ENCODE measurements at regions not wholly inside any gene's neighbourhood (a gene's known extent, or its start where the extent isn't known, plus 50 kb on each side); places are given as distances from the start of the nearest gene placed in this dataset.
"Not testable (repeated sequence)": the region's sequence is repeated elsewhere in the genome, so short reads cannot be mapped to it uniquely, and the experiment has no call there.

DNA sequence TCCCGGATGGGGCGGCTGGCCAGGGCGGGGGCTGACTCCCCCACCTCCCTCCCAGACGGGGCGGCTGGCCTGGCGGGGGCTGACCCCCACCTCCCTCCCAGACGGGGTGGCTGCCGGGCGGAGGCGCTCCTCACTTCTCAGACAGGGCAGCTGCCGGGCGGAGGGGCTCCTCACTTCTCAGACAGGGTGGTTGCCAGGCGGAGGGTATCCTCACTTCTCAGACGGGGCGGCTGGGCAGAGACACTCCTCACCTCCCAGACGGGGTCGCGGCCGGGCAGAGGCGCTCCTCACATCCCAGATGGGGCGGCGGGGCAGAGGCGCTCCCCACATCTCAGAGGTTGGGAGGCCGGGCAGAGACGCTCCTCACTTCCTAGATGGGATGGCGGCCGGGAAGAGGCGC lies 362.3 kb upstream of the CASK start:
- TF ChIP-seq, protein P1, sequence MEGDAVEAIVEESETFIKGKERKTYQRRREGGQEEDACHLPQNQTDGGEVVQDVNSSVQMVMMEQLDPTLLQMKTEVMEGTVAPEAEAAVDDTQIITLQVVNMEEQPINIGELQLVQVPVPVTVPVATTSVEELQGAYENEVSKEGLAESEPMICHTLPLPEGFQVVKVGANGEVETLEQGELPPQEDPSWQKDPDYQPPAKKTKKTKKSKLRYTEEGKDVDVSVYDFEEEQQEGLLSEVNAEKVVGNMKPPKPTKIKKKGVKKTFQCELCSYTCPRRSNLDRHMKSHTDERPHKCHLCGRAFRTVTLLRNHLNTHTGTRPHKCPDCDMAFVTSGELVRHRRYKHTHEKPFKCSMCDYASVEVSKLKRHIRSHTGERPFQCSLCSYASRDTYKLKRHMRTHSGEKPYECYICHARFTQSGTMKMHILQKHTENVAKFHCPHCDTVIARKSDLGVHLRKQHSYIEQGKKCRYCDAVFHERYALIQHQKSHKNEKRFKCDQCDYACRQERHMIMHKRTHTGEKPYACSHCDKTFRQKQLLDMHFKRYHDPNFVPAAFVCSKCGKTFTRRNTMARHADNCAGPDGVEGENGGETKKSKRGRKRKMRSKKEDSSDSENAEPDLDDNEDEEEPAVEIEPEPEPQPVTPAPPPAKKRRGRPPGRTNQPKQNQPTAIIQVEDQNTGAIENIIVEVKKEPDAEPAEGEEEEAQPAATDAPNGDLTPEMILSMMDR (conservative IDR thresholded peaks at IDR 0.05; ENCODE audit: low read depth, low read length) = not testable (repeated sequence)
- TF ChIP-seq EZH2 (IDR thresholded peaks at IDR 0.05; ENCODE audit: low read length, unreplicated experiment); EZH2phosphoT487 (IDR thresholded peaks at IDR 0.05; ENCODE audit: borderline replicate concordance, low read length): not testable (repeated sequence)

Data from PC-3 (cell line).